SU-DHL-6 (cell line): ENCODE measurements at regions not wholly inside any gene's neighbourhood (a gene's known extent, or its start where the extent isn't known, plus 50 kb on each side); places are given as distances from the start of the nearest gene placed in this dataset.

Experiments used
- CTCF ChIP-seq: fragments of 200-600 bp; sonication (generic); IDR thresholded peaks from one replicate; pipeline ENCODE4 v1.5.1; 2017; ENCODE audit warnings: antibody characterized with exemption, mild to moderate bottlenecking, low read length, moderate library complexity; ENCODE audit not compliant: insufficient read depth, poor library complexity, severe bottlenecking
- EZH2phosphoT487 ChIP-seq: fragments of 200-600 bp; sonication (generic), shearing (Covaris generic); conservative IDR thresholded peaks from 2 replicates; pipeline ENCODE4 v1.6.1; 2018; ENCODE audit warnings: mild to moderate bottlenecking, antibody characterized with exemption, low read length, moderate library complexity, mixed read lengths

GRCh38 chr14:106845286-106846087, 1319.1 kb downstream of the TMEM121 start:
- no peak for TF ChIP-seq CTCF
- TF ChIP-seq EZH2phosphoT487: no peak
